ENCODE measurements at regions not wholly inside any gene's neighbourhood (a gene's known extent, or its start where the extent isn't known, plus 50 kb on each side); places are given as distances from the start of the nearest gene placed in this dataset.

DNA sequence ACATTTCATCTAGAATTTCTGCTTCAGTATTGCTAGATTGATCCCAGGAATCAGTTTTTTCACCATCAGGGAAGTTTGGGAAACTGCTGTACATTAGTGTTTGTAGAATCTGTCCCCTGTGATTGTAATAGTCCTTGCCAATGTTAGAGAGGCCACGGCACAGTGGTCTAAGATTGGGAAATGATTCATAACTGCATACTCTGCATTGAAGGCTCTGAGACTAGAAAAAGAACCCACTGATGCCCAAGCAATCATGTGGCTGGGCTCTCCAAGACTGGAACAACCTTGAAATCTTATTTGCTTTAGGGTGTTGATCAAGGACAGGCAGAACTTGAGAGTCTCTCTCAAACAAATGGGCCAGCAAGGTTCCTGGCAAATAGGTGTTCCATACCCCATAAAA, 245.6 kb upstream of the LRTM1 start:
- H3K4me1 Mint-ChIP-seq: peaks cover 4% of the 10 kb centered on the region
- DNase-seq (ENCODE audit: low spot score) (no peak), ATAC-seq (no peak)
- H3K36me3 Mint-ChIP-seq: no peaks in the 10 kb centered on the region
- H3K27ac Mint-ChIP-seq: no peak overlapping the region
- peaks cover 12% of the 10 kb centered on the region for H3K9me3 Mint-ChIP-seq
- CTCF ChIA-PET: no interaction called here
- H3K27me3 Mint-ChIP-seq (ENCODE audit: low read depth): no peaks in the 10 kb centered on the region; the same call in 1 of the 2 replicates
- TF ChIP-seq KAT7 (CRISPR knock-in tag; IDR thresholded peaks at IDR 0.05; ENCODE audit: borderline replicate concordance) (no peak), ZNF138 (CRISPR knock-in tag; conservative IDR thresholded peaks at IDR 0.05) (no peak), SOX15 (CRISPR knock-in tag; IDR thresholded peaks at IDR 0.05) (no peak), ETV6 (CRISPR knock-in tag; IDR thresholded peaks at IDR 0.05) (no peak), NFATC4 (CRISPR knock-in tag; IDR thresholded peaks at IDR 0.05) (no peak), CREB1 (CRISPR knock-in tag; IDR thresholded peaks at IDR 0.05) (no peak), SMAD4 (CRISPR knock-in tag; IDR thresholded peaks at IDR 0.05) (no peak), JAZF1 (CRISPR knock-in tag; IDR thresholded peaks at IDR 0.05) (no peak), HMGA2 (CRISPR knock-in tag; IDR thresholded peaks at IDR 0.05) (no peak)
- TF ChIP-seq, protein P1, sequence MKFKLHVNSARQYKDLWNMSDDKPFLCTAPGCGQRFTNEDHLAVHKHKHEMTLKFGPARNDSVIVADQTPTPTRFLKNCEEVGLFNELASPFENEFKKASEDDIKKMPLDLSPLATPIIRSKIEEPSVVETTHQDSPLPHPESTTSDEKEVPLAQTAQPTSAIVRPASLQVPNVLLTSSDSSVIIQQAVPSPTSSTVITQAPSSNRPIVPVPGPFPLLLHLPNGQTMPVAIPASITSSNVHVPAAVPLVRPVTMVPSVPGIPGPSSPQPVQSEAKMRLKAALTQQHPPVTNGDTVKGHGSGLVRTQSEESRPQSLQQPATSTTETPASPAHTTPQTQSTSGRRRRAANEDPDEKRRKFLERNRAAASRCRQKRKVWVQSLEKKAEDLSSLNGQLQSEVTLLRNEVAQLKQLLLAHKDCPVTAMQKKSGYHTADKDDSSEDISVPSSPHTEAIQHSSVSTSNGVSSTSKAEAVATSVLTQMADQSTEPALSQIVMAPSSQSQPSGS (CRISPR knock-in tag; IDR thresholded peaks at IDR 0.05; ENCODE audit: borderline replicate concordance, low read depth): no peak
- TF ChIP-seq, protein P2, sequence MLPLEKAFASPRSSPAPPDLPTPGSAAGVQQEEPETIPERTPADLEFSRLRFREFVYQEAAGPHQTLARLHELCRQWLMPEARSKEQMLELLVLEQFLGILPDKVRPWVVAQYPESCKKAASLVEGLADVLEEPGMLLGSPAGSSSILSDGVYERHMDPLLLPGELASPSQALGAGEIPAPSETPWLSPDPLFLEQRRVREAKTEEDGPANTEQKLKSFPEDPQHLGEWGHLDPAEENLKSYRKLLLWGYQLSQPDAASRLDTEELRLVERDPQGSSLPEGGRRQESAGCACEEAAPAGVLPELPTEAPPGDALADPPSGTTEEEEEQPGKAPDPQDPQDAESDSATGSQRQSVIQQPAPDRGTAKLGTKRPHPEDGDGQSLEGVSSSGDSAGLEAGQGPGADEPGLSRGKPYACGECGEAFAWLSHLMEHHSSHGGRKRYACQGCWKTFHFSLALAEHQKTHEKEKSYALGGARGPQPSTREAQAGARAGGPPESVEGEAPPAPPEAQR (CRISPR knock-in tag; IDR thresholded peaks at IDR 0.05): no peak
- TF ChIP-seq, protein P3, sequence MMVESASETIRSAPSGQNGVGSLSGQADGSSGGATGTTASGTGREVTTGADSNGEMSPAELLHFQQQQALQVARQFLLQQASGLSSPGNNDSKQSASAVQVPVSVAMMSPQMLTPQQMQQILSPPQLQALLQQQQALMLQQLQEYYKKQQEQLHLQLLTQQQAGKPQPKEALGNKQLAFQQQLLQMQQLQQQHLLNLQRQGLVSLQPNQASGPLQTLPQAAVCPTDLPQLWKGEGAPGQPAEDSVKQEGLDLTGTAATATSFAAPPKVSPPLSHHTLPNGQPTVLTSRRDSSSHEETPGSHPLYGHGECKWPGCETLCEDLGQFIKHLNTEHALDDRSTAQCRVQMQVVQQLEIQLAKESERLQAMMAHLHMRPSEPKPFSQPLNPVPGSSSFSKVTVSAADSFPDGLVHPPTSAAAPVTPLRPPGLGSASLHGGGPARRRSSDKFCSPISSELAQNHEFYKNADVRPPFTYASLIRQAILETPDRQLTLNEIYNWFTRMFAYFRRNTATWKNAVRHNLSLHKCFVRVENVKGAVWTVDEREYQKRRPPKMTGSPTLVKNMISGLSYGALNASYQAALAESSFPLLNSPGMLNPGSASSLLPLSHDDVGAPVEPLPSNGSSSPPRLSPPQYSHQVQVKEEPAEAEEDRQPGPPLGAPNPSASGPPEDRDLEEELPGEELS (CRISPR knock-in tag; IDR thresholded peaks at IDR 0.05): no peak
- TF ChIP-seq, protein P4, sequence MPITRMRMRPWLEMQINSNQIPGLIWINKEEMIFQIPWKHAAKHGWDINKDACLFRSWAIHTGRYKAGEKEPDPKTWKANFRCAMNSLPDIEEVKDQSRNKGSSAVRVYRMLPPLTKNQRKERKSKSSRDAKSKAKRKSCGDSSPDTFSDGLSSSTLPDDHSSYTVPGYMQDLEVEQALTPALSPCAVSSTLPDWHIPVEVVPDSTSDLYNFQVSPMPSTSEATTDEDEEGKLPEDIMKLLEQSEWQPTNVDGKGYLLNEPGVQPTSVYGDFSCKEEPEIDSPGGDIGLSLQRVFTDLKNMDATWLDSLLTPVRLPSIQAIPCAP (CRISPR knock-in tag; IDR thresholded peaks at IDR 0.05): no peak
- no peak overlapping the region for H3K4me3 Mint-ChIP-seq
- POLR2A ChIA-PET: no interaction called here

DNA sequence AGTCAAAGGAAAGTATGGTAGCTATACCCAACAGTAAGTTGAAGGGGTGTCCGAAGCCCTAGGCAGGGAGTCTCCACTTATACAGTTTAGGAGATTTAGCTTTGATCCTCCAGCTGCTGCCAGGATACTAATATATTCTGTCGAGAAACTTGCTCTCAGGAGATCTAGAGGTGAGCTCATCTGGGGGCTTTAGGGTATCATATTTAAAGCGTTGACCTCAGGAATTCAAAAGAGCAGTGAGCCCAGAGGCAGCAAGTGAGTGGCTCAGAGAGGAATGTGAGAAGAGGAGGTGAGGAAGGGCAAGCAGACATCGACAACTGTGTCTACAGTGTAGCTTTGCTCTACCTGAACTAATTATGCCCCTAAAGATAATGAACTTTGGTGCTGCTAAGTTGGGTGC, 245.1 kb upstream of the LRTM1 start:
- POLR2A ChIA-PET: no interaction called here
- Mint-ChIP-seq H3K36me3 (no peaks in the 10 kb centered on the region), H3K4me3 (no peak overlapping the region), H3K27me3 (ENCODE audit: low read depth) (no peaks in the 10 kb centered on the region; the same call in 1 of the 2 replicates), H3K27ac (no peak overlapping the region), H3K9me3 (peaks cover 12% of the 10 kb centered on the region), H3K4me1 (peaks cover 1% of the 10 kb centered on the region)
- ATAC-seq (no peak), DNase-seq (ENCODE audit: low spot score) (no peak)
- CTCF ChIA-PET: no interaction called here
- no peak for TF ChIP-seq RELA (CRISPR knock-in tag; IDR thresholded peaks at IDR 0.05; ENCODE audit: borderline replicate concordance)
- TF ChIP-seq, protein P5, sequence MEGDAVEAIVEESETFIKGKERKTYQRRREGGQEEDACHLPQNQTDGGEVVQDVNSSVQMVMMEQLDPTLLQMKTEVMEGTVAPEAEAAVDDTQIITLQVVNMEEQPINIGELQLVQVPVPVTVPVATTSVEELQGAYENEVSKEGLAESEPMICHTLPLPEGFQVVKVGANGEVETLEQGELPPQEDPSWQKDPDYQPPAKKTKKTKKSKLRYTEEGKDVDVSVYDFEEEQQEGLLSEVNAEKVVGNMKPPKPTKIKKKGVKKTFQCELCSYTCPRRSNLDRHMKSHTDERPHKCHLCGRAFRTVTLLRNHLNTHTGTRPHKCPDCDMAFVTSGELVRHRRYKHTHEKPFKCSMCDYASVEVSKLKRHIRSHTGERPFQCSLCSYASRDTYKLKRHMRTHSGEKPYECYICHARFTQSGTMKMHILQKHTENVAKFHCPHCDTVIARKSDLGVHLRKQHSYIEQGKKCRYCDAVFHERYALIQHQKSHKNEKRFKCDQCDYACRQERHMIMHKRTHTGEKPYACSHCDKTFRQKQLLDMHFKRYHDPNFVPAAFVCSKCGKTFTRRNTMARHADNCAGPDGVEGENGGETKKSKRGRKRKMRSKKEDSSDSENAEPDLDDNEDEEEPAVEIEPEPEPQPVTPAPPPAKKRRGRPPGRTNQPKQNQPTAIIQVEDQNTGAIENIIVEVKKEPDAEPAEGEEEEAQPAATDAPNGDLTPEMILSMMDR (IDR thresholded peaks at IDR 0.05): no peak
- TF ChIP-seq, protein P6, sequence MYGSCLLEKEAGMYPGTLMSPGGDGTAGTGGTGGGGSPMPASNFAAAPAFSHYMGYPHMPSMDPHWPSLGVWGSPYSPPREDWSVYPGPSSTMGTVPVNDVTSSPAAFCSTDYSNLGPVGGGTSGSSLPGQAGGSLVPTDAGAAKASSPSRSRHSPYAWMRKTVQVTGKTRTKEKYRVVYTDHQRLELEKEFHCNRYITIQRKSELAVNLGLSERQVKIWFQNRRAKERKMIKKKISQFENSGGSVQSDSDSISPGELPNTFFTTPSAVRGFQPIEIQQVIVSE (CRISPR knock-in tag; IDR thresholded peaks at IDR 0.05; ENCODE audit: borderline replicate concordance): no peak
- TF ChIP-seq, protein P7, sequence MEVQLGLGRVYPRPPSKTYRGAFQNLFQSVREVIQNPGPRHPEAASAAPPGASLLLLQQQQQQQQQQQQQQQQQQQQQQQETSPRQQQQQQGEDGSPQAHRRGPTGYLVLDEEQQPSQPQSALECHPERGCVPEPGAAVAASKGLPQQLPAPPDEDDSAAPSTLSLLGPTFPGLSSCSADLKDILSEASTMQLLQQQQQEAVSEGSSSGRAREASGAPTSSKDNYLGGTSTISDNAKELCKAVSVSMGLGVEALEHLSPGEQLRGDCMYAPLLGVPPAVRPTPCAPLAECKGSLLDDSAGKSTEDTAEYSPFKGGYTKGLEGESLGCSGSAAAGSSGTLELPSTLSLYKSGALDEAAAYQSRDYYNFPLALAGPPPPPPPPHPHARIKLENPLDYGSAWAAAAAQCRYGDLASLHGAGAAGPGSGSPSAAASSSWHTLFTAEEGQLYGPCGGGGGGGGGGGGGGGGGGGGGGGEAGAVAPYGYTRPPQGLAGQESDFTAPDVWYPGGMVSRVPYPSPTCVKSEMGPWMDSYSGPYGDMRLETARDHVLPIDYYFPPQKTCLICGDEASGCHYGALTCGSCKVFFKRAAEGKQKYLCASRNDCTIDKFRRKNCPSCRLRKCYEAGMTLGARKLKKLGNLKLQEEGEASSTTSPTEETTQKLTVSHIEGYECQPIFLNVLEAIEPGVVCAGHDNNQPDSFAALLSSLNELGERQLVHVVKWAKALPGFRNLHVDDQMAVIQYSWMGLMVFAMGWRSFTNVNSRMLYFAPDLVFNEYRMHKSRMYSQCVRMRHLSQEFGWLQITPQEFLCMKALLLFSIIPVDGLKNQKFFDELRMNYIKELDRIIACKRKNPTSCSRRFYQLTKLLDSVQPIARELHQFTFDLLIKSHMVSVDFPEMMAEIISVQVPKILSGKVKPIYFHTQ (CRISPR knock-in tag; IDR thresholded peaks at IDR 0.05): no peak
- TF ChIP-seq, protein P8, sequence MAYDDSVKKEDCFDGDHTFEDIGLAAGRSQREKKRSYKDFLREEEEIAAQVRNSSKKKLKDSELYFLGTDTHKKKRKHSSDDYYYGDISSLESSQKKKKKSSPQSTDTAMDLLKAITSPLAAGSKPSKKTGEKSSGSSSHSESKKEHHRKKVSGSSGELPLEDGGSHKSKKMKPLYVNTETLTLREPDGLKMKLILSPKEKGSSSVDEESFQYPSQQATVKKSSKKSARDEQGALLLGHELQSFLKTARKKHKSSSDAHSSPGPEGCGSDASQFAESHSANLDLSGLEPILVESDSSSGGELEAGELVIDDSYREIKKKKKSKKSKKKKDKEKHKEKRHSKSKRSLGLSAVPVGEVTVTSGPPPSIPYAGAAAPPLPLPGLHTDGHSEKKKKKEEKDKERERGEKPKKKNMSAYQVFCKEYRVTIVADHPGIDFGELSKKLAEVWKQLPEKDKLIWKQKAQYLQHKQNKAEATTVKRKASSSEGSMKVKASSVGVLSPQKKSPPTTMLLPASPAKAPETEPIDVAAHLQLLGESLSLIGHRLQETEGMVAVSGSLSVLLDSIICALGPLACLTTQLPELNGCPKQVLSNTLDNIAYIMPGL (CRISPR knock-in tag; IDR thresholded peaks at IDR 0.05): no peak
- no peak for TF ChIP-seq IRF2 (CRISPR knock-in tag; IDR thresholded peaks at IDR 0.05; ENCODE audit: borderline replicate concordance, low read depth)
- TF ChIP-seq FOXJ3 (CRISPR knock-in tag; IDR thresholded peaks at IDR 0.05; ENCODE audit: borderline replicate concordance): no peak
- TF ChIP-seq GRHL2 (CRISPR knock-in tag; IDR thresholded peaks at IDR 0.05; ENCODE audit: insufficient replicate concordance, severe bottlenecking): no peak
- TF ChIP-seq, protein P3 (CRISPR knock-in tag; IDR thresholded peaks at IDR 0.05): no peak
